ENCODE measurements at regions not wholly inside any gene's neighbourhood (a gene's known extent, or its start where the extent isn't known, plus 50 kb on each side); places are given as distances from the start of the nearest gene placed in this dataset.
"Not testable (repeated sequence)": the region's sequence is repeated elsewhere in the genome, so short reads cannot be mapped to it uniquely, and the experiment has no call there.

DNA sequence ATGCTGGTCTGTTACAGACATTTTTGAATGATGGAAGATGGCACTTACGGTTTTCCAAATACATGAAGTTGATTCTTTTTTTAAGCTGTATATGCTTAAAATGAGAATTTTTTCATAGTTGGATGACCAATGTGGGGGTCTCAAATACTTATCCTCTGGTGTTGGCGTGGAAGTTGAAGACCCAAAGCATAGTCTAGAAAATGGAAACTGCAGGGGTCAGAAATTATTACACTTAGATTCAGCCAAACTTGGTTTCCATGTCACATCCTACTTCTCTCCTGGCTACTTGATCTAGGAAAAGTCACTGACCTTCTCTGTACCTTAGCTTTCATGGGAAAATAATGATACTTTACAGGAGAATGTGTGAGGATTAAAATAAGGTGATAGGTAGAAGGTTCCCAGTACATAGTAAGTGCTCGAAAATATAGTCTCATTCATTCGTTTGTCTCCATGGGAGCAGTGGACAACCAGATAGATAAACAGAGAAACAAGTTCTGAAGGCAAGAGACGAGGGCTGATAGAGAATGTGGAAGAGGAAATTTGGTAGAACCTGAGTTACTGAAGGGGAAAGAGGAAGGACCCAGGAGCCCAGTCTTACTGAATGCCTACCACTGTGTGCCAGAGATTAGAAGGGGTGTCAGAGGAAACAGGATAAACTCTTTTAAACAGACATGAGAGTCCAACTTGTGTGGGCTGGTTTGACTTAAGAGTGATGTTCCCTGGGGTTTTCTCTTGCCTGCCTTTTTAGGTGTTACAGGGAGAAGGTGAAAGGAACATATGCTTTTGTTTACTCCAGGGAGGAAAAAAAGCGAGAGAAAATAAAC, 560.3 kb upstream of the KLF4 start:
- no peak for FAIRE-seq

DNA sequence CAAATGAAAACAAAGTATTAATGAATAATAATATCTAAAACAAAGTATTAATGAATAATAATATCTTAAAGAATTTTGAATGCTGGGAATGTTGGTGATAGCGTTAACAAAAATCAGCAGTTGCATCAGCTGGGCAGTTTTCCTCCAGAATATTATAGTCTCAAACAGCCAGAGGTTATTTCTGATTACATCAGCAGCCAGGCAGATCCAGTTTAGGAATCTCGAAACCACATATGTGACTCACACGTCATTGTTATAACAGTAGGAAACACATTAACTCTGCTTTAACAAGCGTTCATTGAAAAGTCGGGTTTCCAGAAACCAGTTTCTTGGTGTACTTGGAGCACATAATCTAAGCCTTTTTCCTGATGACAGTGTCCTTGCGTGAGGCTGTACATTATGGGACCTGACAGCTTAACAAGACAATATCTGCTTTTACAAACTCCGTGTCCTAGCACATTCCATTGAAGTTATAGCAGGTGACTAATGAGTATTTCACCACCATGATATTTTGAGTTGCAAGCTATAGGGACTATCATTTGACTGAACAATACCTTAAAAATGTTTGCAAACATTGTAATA, 559.5 kb upstream of the KLF4 start:
- no peak for FAIRE-seq

DNA sequence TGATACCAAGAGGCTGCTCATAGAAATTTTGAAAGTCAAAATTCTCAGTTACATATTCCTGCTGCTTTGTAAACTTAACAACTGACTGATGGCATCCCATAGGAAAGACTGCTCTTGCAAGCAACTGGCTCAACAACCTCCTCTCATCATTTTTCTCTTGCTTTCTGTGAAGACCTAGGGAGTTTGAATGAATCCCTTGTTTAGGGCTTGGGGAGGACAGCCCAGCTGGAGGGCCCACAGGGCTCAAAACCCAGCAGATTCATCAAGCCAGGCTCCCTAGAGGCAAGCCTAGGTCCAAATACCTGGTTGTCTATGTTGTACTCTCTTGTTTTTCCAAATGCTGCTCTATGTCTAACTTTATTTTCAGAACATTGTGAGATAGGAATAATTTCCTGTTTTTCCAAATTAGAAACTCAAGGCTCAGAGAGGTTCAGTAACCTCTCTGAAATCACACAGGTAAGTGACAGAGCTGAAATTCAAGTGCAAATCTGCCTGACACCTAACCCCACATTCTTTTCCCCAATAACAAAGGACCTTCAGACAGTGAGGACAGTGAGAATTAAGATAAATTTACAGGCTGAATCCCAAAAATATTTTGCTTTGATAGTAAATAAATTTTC, 558.9 kb upstream of the KLF4 start:
- FAIRE-seq: no peak

GRCh38 chr9:108047777-108048176, 558.2 kb upstream of the KLF4 start:
- not testable (repeated sequence) for FAIRE-seq

GRCh38 chr9:108047264-108047663, 557.7 kb upstream of the KLF4 start:
- no peak for FAIRE-seq

DNA sequence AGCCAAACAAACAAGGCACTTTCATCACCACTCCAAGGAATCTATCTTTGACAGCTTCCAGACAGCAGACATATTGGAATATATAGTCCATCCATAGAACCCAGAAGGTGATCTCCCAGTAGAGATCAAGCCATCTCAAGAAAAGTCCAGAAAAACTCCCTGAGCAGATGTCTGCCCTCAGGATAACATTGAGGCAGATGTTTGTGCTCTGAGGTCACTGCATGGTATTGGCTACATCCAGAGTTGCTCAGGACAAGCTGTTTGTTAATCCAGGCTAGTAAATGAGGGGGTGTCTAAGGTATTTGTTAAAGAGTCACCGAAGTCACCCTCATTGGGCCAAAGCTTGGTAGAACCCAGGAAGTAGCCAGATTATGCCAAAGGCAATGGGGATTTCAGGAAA, 556.3 kb upstream of the KLF4 start:
- no peak for FAIRE-seq

DNA sequence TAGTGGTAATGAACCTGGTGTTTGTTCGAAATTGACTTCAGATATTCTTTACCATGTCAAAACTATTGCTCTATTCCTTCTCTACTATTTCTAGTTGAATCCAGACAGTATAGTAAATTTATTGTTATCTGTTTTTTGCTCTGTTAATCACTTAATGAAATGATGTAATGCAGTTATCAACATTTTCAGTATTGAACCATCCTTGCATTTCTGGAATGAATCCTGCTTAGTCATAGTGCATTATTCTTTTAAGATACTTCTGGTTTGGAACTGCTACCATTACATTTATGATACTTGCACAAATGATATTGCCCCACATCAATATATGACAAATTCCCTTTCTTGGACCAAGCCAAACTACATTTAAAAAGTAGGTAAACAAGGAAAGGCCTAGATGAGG, 554.0 kb upstream of the KLF4 start:
- FAIRE-seq: no peak

- FAIRE-seq: no peak
Observed at GRCh38 chr9:108041551-108041950, 552.0 kb upstream of the KLF4 start.

GRCh38 chr9:108040783-108041182, 551.2 kb upstream of the KLF4 start:
- FAIRE-seq: no peak

DNA sequence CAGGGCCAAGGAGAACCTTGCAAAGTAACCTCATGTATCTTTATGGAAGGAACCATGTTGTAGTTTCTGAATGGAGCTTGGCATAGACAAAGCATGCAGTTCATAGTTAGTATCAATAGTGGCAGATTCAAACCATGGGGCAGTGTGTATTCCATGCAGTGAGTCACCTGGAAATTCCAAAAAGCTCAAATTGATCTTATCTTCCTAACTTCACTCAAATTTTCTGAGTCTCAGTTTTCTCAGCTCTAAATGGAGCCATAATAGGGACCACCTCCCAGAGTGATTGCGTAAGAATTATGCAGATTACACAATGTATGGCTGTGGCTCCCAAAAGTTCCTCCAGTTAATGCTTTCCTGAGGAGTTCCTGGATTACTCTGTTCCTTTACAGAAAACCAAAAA, 549.9 kb upstream of the KLF4 start:
- no peak for FAIRE-seq

DNA sequence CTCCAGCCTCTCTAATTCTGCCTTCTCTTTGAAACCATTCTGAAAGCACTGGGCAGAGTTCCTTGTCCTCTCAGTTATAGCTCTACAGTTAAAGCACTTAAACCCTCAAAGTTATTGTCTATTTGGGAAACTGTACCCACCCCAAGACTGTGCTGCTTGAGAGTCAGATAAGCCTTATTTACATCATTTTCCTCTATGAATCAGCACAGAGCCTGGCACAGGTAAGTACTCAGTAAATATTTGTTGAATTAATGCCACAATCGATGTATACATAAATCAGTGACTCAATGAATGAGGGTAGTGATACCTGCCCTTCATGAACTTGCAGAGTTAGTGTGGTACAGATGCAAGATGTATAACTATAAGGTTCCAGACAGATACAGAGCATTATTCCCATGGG, 549.4 kb upstream of the KLF4 start:
- no peak for FAIRE-seq

DNA sequence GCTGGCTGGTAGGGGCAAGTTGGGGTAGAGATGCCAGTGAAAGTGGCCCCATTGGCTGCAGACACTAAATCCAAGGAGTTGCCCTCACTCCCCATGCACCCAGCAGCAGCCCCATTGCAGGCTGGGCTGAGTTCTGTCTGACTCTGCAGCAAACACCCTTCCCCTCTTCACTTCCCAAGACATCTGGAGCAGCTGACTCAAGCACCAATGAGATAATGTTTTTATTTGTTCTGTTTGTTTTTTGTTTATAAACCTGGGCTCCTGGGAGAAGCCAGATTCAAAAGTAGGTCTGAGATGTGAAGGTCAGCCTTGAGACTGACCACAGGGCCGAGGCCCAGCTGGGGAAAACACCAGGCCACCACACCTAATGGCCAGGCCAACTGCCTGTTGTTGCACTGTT, 545.9 kb upstream of the KLF4 start:
- no peak for FAIRE-seq

DNA sequence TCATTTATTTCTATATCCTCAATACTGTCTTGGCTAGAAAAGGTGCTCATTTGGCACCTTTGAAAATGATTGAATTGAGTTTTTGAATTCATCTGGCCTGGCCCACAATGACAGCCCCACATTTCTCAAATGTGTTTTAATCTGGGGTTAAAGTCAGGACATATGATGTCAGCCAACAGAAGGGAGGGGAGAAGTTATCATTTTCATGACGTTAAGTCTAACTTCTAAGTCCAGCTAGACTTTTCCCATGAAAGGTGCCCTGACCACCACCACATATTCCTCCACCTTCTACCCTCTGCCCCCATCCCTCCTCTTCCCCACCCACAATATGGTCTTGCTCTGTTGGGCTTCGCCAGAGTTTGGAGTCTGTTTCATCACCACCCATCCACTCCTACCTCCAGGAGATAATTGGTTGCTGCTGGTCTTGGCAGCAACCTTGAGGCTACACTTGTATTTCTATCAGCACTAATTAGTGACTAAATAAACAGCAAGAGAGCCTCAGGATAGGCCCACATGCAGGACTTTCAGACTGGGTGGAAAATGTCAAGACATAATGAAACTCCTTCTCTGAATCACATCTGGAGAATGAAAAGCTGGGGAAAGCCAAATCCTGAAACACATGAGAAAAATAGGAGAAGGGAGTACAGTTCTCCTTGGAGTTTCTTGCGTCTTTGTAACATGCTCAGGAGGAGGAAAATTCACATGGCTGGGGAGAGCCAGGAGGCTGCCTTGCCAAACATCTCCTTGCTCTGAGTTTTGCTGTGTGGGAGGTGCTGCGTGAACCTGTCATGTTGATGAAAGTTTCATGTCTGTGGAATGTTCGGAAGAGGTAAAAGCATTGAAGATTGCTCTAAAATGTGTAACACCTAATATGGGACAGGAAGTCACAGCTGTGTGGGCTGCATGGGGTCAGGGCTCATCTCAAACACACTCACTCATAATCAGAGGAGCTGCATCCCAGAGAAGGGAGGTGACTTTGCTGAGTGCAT, 544.7 kb upstream of the KLF4 start:
- FAIRE-seq: no peak

DNA sequence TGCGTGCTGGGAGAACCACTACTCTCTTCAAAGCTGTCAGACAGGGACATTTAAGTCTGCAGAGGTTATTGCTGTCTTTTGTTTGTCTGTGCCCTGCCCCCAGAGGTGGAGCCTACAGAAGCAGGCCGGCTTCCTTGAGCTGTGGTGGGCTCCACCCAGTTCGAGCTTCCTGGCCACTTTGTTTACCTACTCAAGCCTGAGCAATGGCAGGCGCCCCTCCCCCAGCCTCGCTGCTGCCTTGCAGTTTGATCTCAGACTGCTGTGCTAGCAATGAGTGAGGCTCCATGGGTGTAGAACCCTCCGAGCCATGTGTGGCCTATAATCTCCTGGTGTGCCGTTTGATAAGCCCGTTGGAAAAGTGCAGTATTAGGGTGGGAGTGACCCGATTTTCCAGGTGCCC, 542.5 kb upstream of the KLF4 start:
- FAIRE-seq: not testable (repeated sequence)

- not testable (repeated sequence) for FAIRE-seq
Observed at GRCh38 chr9:108031221-108031620, 541.7 kb upstream of the KLF4 start.

DNA sequence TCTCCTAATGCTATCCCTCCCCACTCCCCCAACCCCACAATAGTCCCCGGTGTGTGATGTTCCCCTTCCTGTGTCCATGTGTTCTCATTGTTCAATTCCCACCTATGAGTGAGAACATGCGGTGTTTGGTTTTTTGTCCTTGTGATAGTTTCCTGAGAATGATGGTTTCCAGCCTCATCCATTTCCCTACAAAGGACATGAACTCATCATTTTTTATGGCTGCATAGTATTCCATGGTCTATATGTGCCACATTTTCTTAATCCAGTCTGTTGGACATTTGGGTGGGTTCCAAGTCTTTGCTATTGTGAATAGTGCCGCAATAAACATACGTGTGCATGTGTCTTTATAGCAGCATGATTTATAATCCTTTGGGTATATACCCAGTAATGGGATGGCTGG, 537.1 kb upstream of the KLF4 start:
- not testable (repeated sequence) for FAIRE-seq

- no peak for FAIRE-seq
Observed at GRCh38 chr9:108024604-108025003, 535.0 kb upstream of the KLF4 start.

GRCh38 chr9:108022246-108022935, 532.8 kb upstream of the KLF4 start:
- FAIRE-seq: no peak

- FAIRE-seq: no peak
Observed at GRCh38 chr9:108021096-108021710, 531.6 kb upstream of the KLF4 start.

- FAIRE-seq: no peak
Observed at GRCh38 chr9:108019821-108020220, 530.3 kb upstream of the KLF4 start.

DNA sequence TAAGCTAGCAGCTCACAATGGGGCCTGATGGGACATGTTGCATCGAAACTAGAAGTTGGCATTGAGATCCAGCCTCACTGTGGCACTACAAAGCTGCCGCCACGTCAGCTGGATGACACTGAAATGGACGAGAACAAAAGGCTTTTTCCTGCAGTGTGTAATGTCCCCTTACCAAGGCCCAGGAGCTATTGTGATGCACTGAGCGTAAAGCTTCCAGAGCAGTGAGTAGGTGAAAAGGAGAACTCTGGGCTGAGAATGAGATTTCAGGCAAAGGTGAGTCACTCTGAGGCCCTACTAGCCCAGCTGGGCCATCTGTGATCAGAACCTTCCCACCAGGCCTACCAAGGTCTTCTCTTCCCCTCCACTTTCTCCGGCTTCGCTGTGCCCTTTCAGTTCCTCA, 528.1 kb upstream of the KLF4 start:
- no peak for FAIRE-seq

- FAIRE-seq: no peak
Observed at GRCh38 chr9:108016446-108016845, 526.9 kb upstream of the KLF4 start.

Data from G401.6 (cell line).